GM18951 (cell line): ENCODE measurements at regions not wholly inside any gene's neighbourhood (a gene's known extent, or its start where the extent isn't known, plus 50 kb on each side); places are given as distances from the start of the nearest gene placed in this dataset.
"Not testable (repeated sequence)": the region's sequence is repeated elsewhere in the genome, so short reads cannot be mapped to it uniquely, and the experiment has no call there.

Source experiments
- POLR2A ChIP-seq: IDR thresholded peaks from 4 replicates; pipeline ENCODE4 v1.6.1; 2011; ENCODE audit warnings: mild to moderate bottlenecking; ENCODE audit not compliant: insufficient read length, insufficient read depth; ENCODE audit errors: extremely low read depth
- in situ Hi-C: fragments of 300-500 bp; cut with MboI; formaldehyde crosslinking; loops from one replicate; pipeline ENCODE4 v1.12.0; 2022; ENCODE audit warnings: low sequenced_read_pairs, mixed read lengths, inconsistent platforms; ENCODE audit not compliant: unreplicated experiment

DNA sequence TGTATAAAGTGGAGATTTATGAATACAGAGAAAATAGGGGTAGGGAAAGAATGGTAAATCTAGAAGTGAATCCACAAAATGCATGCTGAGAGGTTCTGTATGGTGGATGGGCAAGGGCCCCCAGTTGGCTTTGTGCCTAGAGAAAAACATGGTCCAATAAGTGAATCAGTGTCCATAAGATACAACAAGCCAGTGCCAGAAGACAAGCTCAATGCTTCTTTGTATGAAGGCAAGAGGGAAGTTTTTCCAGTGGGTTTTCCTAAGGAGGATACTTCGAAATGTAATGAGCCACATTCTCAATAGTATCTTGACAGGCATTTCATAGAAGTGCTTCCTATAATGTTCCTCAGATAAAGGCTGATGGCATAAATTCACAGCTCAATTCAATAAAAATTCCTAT lies 169.4 kb upstream of the HMCN1 start:
- in situ Hi-C loops, result no loop called here
- TF ChIP-seq POLR2A, result no peak

DNA sequence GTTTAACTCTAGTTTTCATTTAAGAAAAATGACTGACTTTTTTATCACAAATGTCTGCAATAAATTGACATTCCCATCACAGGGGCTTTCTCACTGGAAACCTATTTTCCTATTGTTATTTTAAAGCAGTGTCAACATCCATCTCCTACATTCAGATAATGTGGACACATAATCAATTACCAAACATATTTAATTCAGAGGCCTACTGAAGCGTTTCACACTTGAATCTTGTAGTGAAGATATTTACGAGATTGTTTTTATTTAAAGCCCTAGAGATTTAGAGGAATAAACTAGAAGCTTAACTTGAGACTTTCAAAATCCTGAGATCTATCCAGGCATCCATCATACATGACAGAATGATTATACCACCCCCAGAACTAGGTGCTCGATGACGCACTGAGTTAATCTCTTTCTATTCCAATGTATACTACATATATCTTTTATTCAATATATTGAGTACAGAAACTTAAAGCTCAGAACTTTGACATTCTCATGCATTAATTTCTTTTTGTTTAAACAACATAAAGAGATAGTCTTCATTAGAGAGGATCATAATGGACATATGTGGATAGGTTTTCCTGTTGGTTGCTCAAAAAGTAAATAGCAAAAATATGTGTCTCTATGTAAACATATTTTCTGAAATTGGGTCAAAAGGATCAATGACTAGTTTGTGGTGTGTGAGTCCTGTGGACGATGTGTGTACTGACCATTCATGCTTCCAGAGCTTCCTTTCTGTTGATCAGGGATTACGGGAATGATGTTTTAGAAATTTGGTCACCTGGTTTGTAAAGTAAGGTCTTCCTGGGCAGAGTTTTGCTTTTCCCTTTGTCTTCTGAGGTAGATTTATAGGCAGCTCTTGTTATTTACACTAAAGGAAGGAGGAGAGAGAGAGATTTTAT lies 171.5 kb upstream of the HMCN1 start:
- no peak for TF ChIP-seq POLR2A
- in situ Hi-C loops, result no loop called here

DNA sequence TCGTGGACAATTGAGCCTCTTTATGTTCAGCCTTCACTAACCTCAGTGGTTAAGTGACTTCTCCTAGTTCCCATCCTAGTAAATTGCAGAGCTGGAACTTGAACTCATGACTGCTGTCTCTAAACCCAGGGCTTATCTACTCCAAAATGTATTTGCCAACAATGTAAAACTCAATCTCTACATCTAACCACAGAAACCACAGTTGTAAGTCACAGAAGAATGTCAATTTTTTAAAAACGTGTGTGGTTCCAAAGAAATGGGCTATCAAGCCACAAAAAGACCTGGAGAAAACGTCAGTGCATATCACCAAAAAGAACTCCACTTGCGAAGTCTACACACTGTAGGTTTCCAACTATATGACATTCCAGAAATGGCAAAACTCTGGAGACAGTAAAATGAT lies 172.6 kb upstream of the HMCN1 start:
- in situ Hi-C loops, result no loop called here
- no peak for TF ChIP-seq POLR2A

- in situ Hi-C loops, result no loop called here
Measured at GRCh38 chr1:185560760-185561159, 173.4 kb upstream of the HMCN1 start.

GRCh38 chr1:185559684-185560331 lies 174.4 kb upstream of the HMCN1 start:
- TF ChIP-seq POLR2A, result no peak
- in situ Hi-C loops, result no loop called here

More at GRCh38 chr1:185560760-185561159, 173.4 kb upstream of the HMCN1 start:
- TF ChIP-seq POLR2A, result no peak

GRCh38 chr1:185559151-185559550 lies 175.0 kb upstream of the HMCN1 start:
- in situ Hi-C loops, result no loop called here
- no peak for TF ChIP-seq POLR2A

DNA sequence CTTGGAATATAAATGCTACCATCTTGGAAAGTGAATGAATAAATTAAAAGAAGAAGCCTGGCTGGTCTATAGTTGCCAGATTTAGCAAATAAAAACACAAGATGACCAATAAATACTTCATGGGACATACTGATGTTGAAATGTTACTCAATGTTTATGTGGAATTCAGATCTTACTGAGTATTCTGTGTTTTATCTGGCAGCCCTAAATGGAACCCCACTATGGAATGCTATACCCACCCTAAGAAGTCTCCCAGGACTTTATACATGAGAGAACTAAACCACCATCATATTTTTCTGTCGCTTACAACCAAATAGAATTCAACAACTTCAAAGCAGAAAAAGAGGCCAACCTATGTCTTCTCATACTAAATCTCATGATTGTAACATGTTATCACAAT lies 177.6 kb upstream of the HMCN1 start:
- no peak for TF ChIP-seq POLR2A
- in situ Hi-C loops, result no loop called here

GRCh38 chr1:185555743-185556142 lies 178.4 kb upstream of the HMCN1 start:
- no peak for TF ChIP-seq POLR2A
- in situ Hi-C loops, result no loop called here

DNA sequence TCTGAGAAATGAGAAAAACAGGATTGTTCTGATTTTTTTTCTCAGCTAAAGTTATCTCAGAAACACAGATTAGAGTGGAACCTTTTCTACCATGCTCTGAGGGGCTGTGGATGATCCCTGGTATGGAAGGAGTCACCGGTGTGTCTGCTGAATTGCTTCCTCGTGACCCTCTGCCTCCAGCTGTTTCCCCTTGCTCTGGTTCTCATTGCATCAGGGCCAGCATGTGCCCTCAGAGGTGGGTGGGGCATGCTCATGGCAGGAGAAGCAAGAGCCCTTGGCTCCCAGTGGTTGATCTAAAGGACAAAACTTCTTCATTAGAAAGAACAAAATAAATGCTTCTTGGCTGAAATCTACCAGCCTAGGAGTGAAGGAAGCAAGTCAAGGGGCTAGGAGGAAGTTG lies 183.2 kb upstream of the HMCN1 start:
- TF ChIP-seq POLR2A, result no peak
- in situ Hi-C loops, result no loop called here

DNA sequence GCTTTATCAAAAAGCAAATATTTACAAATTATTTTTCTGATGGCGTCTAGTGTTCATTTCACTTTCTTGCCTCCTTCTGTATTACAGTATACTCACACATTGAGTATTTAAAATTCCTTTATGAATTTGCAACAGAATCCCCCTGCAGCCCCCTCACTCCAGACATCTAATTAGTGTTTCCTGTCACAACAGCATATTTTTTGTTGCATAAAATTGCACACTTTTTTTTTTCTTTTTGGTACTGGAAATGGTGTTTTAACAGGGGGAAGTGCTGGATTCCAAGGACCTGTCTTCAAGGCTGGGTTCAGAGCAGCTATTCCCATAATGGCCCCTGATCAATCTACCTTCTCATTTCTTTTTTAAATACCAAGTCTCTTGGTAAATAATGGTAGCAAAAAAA lies 184.3 kb upstream of the HMCN1 start:
- in situ Hi-C loops, result no loop called here
- no peak for TF ChIP-seq POLR2A

DNA sequence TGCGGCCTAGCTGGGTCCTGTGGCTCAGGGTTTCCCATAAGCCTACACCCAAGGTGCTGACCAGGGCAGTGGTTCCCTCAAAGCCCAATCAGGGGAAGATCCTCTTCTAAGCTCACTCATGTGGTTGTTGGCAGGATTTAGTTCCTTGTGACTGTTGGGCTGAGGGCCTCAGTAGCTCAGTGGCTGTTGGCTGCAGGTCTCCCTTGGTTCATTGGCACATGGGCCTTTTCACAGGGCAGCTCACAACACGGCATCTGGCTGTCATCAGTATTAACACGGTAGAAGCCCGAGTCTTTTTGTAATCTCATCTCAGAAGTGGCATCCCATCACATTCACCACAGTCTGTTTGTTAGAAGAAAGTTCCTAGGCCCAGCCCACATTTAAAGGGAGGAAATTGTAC lies 188.2 kb upstream of the HMCN1 start:
- in situ Hi-C loops, result no loop called here
- no peak for TF ChIP-seq POLR2A

DNA sequence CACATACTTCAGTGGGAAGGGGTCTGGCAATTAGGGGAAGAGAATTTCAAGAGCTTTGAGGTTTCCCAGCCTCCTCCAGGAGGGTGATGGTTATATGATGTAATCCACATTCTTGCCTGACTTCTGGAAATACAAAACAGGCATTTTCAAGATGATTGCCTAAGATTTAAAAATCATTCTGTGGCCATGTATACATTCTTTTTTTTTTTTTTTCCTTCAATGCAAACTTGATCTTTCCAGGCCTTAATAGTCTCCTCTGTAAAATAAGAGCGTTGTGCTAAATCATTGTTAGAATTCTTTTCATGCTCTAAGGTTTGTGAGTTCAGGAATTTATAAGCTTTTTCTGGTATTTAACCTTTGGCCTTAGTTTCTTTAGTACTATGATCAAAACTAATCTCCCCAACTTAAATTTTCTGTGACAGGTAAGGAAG lies 192.3 kb upstream of the HMCN1 start:
- in situ Hi-C loops, result no loop called here
- no peak for TF ChIP-seq POLR2A

GRCh38 chr1:185540295-185540694 lies 193.9 kb upstream of the HMCN1 start:
- no peak for TF ChIP-seq POLR2A
- in situ Hi-C loops, result no loop called here

GRCh38 chr1:185539277-185539943 lies 194.8 kb upstream of the HMCN1 start:
- no peak for TF ChIP-seq POLR2A
- in situ Hi-C loops, result no loop called here

GRCh38 chr1:185538309-185538898 lies 195.8 kb upstream of the HMCN1 start:
- in situ Hi-C loops, result not testable (repeated sequence)
